Endothelial cell (in vitro differentiated cells): ENCODE measurements at regions not wholly inside any gene's neighbourhood (a gene's known extent, or its start where the extent isn't known, plus 50 kb on each side); places are given as distances from the start of the nearest gene placed in this dataset.

Experiments used
- DNase-seq: peaks from one replicate; pipeline ENCODE4 v3.0.0; 2021; ENCODE audit warnings: low spot score
- H3K27ac Mint-ChIP-seq: one replicate; pipeline ENCODE4 v1.8.0; 2021; ENCODE audit warnings: mixed read lengths, inconsistent platforms; ENCODE audit not compliant: unreplicated experiment
- H3K27me3 Mint-ChIP-seq: one replicate; pipeline ENCODE4 v1.8.0; 2021; ENCODE audit warnings: mild to moderate bottlenecking, moderate library complexity, mixed read lengths, inconsistent platforms; ENCODE audit not compliant: unreplicated experiment
- H3K36me3 Mint-ChIP-seq: one replicate; pipeline ENCODE4 v1.8.0; 2021; ENCODE audit warnings: mild to moderate bottlenecking, low read depth, mixed read lengths, inconsistent platforms; ENCODE audit not compliant: unreplicated experiment
- H3K4me1 Mint-ChIP-seq: one replicate; pipeline ENCODE4 v1.8.0; 2021; ENCODE audit warnings: mild to moderate bottlenecking, mixed read lengths, inconsistent platforms; ENCODE audit not compliant: unreplicated experiment
- H3K4me3 Mint-ChIP-seq: one replicate; pipeline ENCODE4 v1.8.0; 2021; ENCODE audit warnings: mild to moderate bottlenecking, mixed read lengths, inconsistent platforms; ENCODE audit not compliant: unreplicated experiment
- H3K9me3 Mint-ChIP-seq: one replicate; pipeline ENCODE4 v1.8.0; 2021; ENCODE audit warnings: mixed read lengths, inconsistent platforms; ENCODE audit not compliant: unreplicated experiment
- TF ChIP-seq, protein P1 (sequence below): fragments of 200-600 bp; sonication (generic); IDR thresholded peaks from one replicate; pipeline ENCODE4 v1.5.0; 2021; ENCODE audit warnings: antibody characterized with exemption; ENCODE audit not compliant: unreplicated experiment

DNA sequence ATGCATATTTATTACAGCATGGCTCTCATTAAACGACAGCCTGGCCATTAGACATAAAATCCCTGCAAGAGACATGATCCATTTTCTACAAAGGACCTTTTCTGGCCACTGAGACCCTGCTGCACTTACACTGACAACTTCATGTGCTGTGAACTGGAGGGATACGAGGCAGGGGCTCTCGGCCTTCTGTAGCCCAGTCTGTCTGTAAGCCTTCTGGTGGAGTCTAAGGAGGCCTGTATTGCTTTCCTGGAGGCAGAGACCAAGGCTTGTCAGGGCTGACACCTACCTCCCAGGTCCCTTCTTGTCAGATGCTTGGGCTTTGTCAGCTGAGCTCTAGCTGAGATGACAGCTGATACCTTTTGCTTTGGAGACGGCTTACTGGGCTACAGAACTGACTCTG is 776.9 kb upstream of the ARPP21 start:
- Mint-ChIP-seq H3K4me3 (no peak overlapping the region), H3K9me3 (no peaks in the 10 kb centered on the region), H3K27me3 (no peaks in the 10 kb centered on the region), H3K4me1 (no peaks in the 10 kb centered on the region), H3K36me3 (no peaks in the 10 kb centered on the region), H3K27ac (no peak overlapping the region)
- TF ChIP-seq, protein P1, sequence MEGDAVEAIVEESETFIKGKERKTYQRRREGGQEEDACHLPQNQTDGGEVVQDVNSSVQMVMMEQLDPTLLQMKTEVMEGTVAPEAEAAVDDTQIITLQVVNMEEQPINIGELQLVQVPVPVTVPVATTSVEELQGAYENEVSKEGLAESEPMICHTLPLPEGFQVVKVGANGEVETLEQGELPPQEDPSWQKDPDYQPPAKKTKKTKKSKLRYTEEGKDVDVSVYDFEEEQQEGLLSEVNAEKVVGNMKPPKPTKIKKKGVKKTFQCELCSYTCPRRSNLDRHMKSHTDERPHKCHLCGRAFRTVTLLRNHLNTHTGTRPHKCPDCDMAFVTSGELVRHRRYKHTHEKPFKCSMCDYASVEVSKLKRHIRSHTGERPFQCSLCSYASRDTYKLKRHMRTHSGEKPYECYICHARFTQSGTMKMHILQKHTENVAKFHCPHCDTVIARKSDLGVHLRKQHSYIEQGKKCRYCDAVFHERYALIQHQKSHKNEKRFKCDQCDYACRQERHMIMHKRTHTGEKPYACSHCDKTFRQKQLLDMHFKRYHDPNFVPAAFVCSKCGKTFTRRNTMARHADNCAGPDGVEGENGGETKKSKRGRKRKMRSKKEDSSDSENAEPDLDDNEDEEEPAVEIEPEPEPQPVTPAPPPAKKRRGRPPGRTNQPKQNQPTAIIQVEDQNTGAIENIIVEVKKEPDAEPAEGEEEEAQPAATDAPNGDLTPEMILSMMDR = no peak
- DNase-seq = no peak

DNA sequence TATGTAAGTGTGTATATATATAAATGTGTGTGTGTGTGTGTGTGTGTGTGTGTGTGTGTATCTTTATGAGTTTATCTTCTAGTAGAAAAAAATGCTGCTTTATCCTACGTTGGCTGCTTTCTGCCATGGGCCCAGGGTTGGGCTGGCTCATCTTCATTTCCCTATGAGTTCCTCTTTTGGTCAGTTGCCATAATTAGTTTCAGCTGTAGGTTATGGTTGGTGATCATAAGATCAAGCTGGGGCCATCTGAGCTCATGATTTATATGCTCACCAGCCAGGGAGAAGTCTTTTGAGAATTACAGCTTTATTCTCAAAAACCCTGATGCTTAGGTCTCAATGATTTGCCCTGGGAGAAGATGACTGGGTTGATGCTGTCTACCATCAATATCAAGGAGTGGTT is 775.8 kb upstream of the ARPP21 start:
- TF ChIP-seq, protein P1 = no peak
- Mint-ChIP-seq H3K9me3 (no peaks in the 10 kb centered on the region), H3K27ac (no peak overlapping the region), H3K4me1 (no peaks in the 10 kb centered on the region), H3K4me3 (no peak overlapping the region), H3K27me3 (no peaks in the 10 kb centered on the region), H3K36me3 (no peaks in the 10 kb centered on the region)
- DNase-seq = no peak

DNA sequence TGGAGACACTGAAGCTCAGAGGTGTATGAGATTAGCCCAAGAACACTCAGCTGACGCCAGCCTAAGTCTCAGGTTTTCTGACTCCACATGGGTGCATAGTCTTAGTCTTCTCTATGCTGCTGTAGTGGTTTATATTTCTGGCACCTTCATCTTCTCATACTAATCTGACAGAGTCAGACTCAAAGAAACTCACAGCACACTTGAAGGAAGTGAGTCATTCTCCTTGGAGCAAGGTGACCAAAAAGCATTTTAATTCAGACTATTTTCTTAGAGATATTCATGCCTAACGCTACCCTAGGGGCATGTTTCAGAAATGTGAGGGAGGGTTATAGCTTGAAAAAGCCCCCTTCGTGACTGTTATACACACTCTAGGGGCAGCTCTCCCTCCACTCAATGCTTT is 775.3 kb upstream of the ARPP21 start:
- Mint-ChIP-seq H3K9me3 (no peaks in the 10 kb centered on the region), H3K4me1 (no peaks in the 10 kb centered on the region), H3K27me3 (no peaks in the 10 kb centered on the region), H3K4me3 (no peak overlapping the region), H3K36me3 (no peaks in the 10 kb centered on the region), H3K27ac (no peak overlapping the region)
- TF ChIP-seq, protein P1 = no peak
- no peak for DNase-seq

DNA sequence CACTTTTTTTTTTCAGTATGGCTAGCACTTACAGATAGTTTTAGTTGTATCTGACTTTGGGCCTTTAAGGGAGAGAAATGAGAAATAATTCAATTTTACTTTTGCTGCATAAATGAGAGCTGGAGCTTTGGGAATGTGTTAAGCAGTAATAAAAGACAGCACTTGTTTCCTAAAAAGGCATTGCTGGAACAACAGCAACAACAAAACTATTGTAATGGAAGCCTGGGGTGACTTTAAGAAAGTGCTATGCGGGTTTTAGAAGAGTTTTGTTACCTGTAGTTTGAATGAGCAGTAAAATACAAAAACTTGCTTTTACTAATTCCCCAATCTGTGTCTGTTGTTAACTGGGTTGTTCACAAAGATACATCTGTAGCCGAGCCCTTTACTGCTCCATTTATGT is 774.0 kb upstream of the ARPP21 start:
- Mint-ChIP-seq H3K27me3 (no peaks in the 10 kb centered on the region), H3K9me3 (no peaks in the 10 kb centered on the region), H3K27ac (no peak overlapping the region), H3K36me3 (no peaks in the 10 kb centered on the region), H3K4me1 (no peaks in the 10 kb centered on the region), H3K4me3 (no peak overlapping the region)
- TF ChIP-seq, protein P1 = no peak
- no peak for DNase-seq

DNA sequence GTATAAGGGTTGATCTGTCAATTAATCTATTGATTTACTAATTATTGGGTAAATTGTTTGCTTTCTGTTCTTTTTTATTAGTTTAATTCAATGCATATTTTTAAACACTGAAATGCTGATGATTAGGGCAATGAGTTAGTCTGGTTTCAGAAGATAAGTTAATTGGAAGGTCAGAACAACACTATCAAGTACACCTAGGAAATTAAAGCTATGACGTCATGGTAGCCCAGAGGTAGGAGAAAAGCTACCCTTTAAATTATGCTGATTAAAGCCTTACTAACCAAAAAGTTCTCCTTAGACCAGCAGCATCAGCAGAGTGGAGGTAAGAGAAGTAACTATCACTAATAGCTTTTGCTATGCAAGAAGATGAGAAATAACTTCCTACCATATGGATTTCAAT is 770.4 kb upstream of the ARPP21 start:
- Mint-ChIP-seq H3K36me3 (no peaks in the 10 kb centered on the region), H3K27ac (no peak overlapping the region), H3K4me1 (no peaks in the 10 kb centered on the region), H3K27me3 (no peaks in the 10 kb centered on the region), H3K4me3 (no peak overlapping the region), H3K9me3 (no peaks in the 10 kb centered on the region)
- TF ChIP-seq, protein P1 = no peak
- DNase-seq = no peak
